HepG2 (cell line): ENCODE measurements at regions not wholly inside any gene's neighbourhood (a gene's known extent, or its start where the extent isn't known, plus 50 kb on each side); places are given as distances from the start of the nearest gene placed in this dataset.

Experiments
- ATAC-seq: fragments of 200-7000 bp; cut with Tn5 transposase; 3 replicates; pipeline ENCODE4 v1.9.1; 2020; ENCODE audit warnings: mild to moderate bottlenecking, moderate library complexity
- BruUV-seq: library from RNA; stranded (reverse); fragments of 400-500 nt; replicated peaks from 2 replicates; lab custom pipeline; 2021; lab: Mats Ljungman, UMichigan
- CTCF ChIA-PET: fragments of 300-600 bp; formaldehyde crosslinking; extraction: SDS; loops from one replicate; lab custom pipeline; 2021; ENCODE audit warnings: low total read pairs, inconsistent platforms, low intra/inter-chr PET ratio; lab: Yijun Ruan, JAX
- POLR2A ChIA-PET: fragments of 350-600 bp; sonication (Branson Sonifier 250); formaldehyde crosslinking; loops from one replicate; lab custom pipeline; 2020; ENCODE audit warnings: antibody characterized with exemption, inconsistent platforms; lab: Yijun Ruan, JAX
- DNase-seq: peaks from one replicate; pipeline ENCODE4 v3.0.0-alpha.2; 2015; ENCODE audit warnings: low spot score
- FAIRE-seq: peaks from 3 replicates; lab custom pipeline; 2011; peaks lifted over from hg19 to GRCh38; lab: Jason Lieb, UNC
- H2AFZ ChIP-seq: one replicate; pipeline ENCODE4 v1.6.1; 2011; ENCODE audit warnings: low read length, inconsistent platforms
- H3K27ac ChIP-seq: fragments of 300-600 bp; 3 replicates; pipeline ENCODE4 v1.8.0; 2011; ENCODE audit warnings: mixed run types, mild to moderate bottlenecking, mixed read lengths, low read length, inconsistent platforms; ENCODE audit not compliant: insufficient read depth; ENCODE audit errors: extremely low read length
- H3K27me3 ChIP-seq, 2 experiments: fragments of 200-600 bp in 1 of 2; 2 replicates in 1 of 2; 3 replicates in 1 of 2; pipeline versions ENCODE4 v1.6.0 to v1.8.0; 2011; ENCODE audit warnings: low read length in 2 of 2, mild to moderate bottlenecking in 2 of 2, moderate library complexity in 2 of 2, inconsistent platforms in 1 of 2; ENCODE audit not compliant: insufficient read depth in 2 of 2, control insufficient read depth in 1 of 2
- H3K36me3 ChIP-seq, 2 experiments: fragments of 200-600 bp in 1 of 2; replicated peaks in 1 of 2; 2 replicates in 1 of 2; 3 replicates in 1 of 2; pipeline versions ENCODE4 v1.5.1 to v1.8.0; 2011; ENCODE audit warnings: low read length in 2 of 2, inconsistent platforms in 1 of 2; ENCODE audit not compliant: insufficient read depth in 2 of 2, control insufficient read depth in 1 of 2
- H3K4me1 ChIP-seq: 2 replicates; pipeline ENCODE4 v1.5.1; 2012; ENCODE audit warnings: low read length, inconsistent platforms; ENCODE audit not compliant: insufficient read depth
- H3K4me2 ChIP-seq: 2 replicates; pipeline ENCODE4 v1.6.0; 2011; ENCODE audit warnings: low read depth, low read length, inconsistent platforms
- H3K4me3 ChIP-seq, 3 experiments: fragments of 200-600 bp in 1 of 3; sonication (generic), shearing (Covaris generic) in 1 of 3; replicated peaks in 1 of 3; 2 replicates each; pipeline ENCODE4 v1.5.1; 2011 to 2016; ENCODE audit warnings: low read length in 3 of 3, inconsistent platforms in 2 of 3, low read depth in 2 of 3, mild to moderate bottlenecking in 2 of 3, control low read depth in 1 of 3, mixed read lengths in 1 of 3; ENCODE audit not compliant: insufficient read depth in 1 of 3
- H3K79me2 ChIP-seq: one replicate; pipeline ENCODE4 v1.6.1; 2011; ENCODE audit warnings: low read length, inconsistent platforms; ENCODE audit not compliant: insufficient read depth
- H3K9ac ChIP-seq: 2 replicates; pipeline ENCODE4 v1.6.0; 2011; ENCODE audit warnings: mild to moderate bottlenecking, low read depth, low read length, inconsistent platforms; ENCODE audit not compliant: insufficient read depth
- H3K9me3 ChIP-seq: 2 replicates; pipeline ENCODE4 v1.5.1; 2012; ENCODE audit warnings: mild to moderate bottlenecking, low read length
- H4K20me1 ChIP-seq: 2 replicates; pipeline ENCODE4 v1.6.0; 2011; ENCODE audit warnings: inconsistent platforms, mild to moderate bottlenecking, low read length, moderate library complexity; ENCODE audit not compliant: insufficient read depth
- ATRX ChIP-seq: sonication (generic); formaldehyde crosslinking; IDR thresholded peaks from 2 replicates; pipeline ENCODE4 v1.4.0; 2020; ENCODE audit warnings: missing genetic modification reagents, borderline replicate concordance
- BHLHE40 ChIP-seq: IDR thresholded peaks from 2 replicates; pipeline ENCODE4 v1.6.1; 2011; ENCODE audit warnings: low read length, improper control_type of control experiment
- DR1 ChIP-seq: sonication (generic); formaldehyde crosslinking; IDR thresholded peaks from 2 replicates; pipeline ENCODE4 v1.8.0; 2021; ENCODE audit warnings: mild to moderate bottlenecking, missing genetic modification reagents, inconsistent platforms
- GFI1 ChIP-seq: sonication (generic); formaldehyde crosslinking; IDR thresholded peaks from 2 replicates; pipeline ENCODE4 v1.5.0; 2020; ENCODE audit warnings: missing genetic modification reagents, mild to moderate bottlenecking, borderline replicate concordance
- IRF2 ChIP-seq: IDR thresholded peaks from 2 replicates; pipeline ENCODE4 v1.6.1; 2018; ENCODE audit warnings: missing genetic modification reagents, missing compliant biosample characterization
- JDP2 ChIP-seq: sonication (generic); formaldehyde crosslinking; IDR thresholded peaks from 2 replicates; pipeline ENCODE4 v1.8.1; 2022; ENCODE audit warnings: missing genetic modification reagents, borderline replicate concordance
- RCOR2 ChIP-seq: IDR thresholded peaks from 2 replicates; pipeline ENCODE4 v1.6.1; 2016; ENCODE audit warnings: missing biosample characterization, missing genetic modification reagents
- SATB2 ChIP-seq: sonication (generic); formaldehyde crosslinking; IDR thresholded peaks from 2 replicates; pipeline ENCODE4 v1.5.0; 2020; ENCODE audit warnings: missing genetic modification reagents
- SNRNP70 ChIP-seq: fragments of 200-400 bp; formaldehyde crosslinking; IDR thresholded peaks from 2 replicates; pipeline ENCODE4 v1.6.1; 2017; ENCODE audit warnings: mild to moderate bottlenecking, low read depth, low read length, moderate library complexity
- ZBTB42 ChIP-seq: sonication (generic); formaldehyde crosslinking; IDR thresholded peaks from 2 replicates; pipeline ENCODE4 v1.5.0; 2020; ENCODE audit warnings: mild to moderate bottlenecking, missing genetic modification reagents
- ZNF280B ChIP-seq: sonication (generic); formaldehyde crosslinking; IDR thresholded peaks from 2 replicates; pipeline ENCODE4 v1.5.0; 2020; ENCODE audit warnings: missing genetic modification reagents, mild to moderate bottlenecking, borderline replicate concordance
- ZNF550 ChIP-seq: sonication (generic); formaldehyde crosslinking; IDR thresholded peaks from 2 replicates; pipeline ENCODE4 v1.4.0; 2020; ENCODE audit warnings: mild to moderate bottlenecking, missing genetic modification reagents, borderline replicate concordance
- ZNF816 ChIP-seq: sonication (generic); formaldehyde crosslinking; IDR thresholded peaks from 2 replicates; pipeline ENCODE4 v1.8.0; 2022; ENCODE audit warnings: missing genetic modification reagents, mild to moderate bottlenecking, borderline replicate concordance
- ZNF839 ChIP-seq: sonication (generic); formaldehyde crosslinking; IDR thresholded peaks from 2 replicates; pipeline ENCODE4 v1.4.0; 2020; ENCODE audit warnings: missing genetic modification reagents, mild to moderate bottlenecking, borderline replicate concordance
- WGBS: methylation state at CpG from one replicate; pipeline ENCODE4 v1.1.6; 2017; ENCODE audit warnings: low lambda C conversion rate; 5-methylcytosine and 5-hydroxymethylcytosine counted together
- in situ Hi-C: cut with HindIII; loops from 2 replicates; pipeline ENCODE4 v1.10.0; 2017; ENCODE audit warnings: low pct_unique_long_range_greater_than_20kb; ENCODE audit not compliant: extremely low pct_ligation_motif_present
- intact Hi-C: fragments of 100-400 bp; cut with micrococcal nuclease; formaldehyde crosslinking; loops from one replicate; pipeline ENCODE4 v1.10.0; 2022; ENCODE audit not compliant: unreplicated experiment
- TF ChIP-seq, protein P1 (sequence below): sonication (generic); formaldehyde crosslinking; IDR thresholded peaks from 2 replicates; pipeline ENCODE4 v1.4.0; 2020; ENCODE audit warnings: missing genetic modification reagents, borderline replicate concordance
- TF ChIP-seq, protein P2 (sequence below): sonication (generic); formaldehyde crosslinking; IDR thresholded peaks from 2 replicates; pipeline ENCODE4 v1.4.0; 2020; ENCODE audit warnings: missing genetic modification reagents, borderline replicate concordance

GRCh38 chr16:64540434-64540833, 581.4 kb downstream of the CDH11 start:
- Histone ChIP-seq H3K4me2 (no peak overlapping the region), H3K4me3 (no peak overlapping the region), H3K4me1 (no peaks in the 10 kb centered on the region), H3K79me2 (no peaks in the 10 kb centered on the region), H2AFZ (no peak overlapping the region), H3K27me3 (no peaks in the 10 kb centered on the region), H4K20me1 (no peaks in the 10 kb centered on the region), H3K9me3 (peaks cover 54% of the 10 kb centered on the region), H3K9ac (no peak overlapping the region), H3K27ac (no peak overlapping the region), H3K36me3 (no peaks in the 10 kb centered on the region)
- intact Hi-C loops, result no loop called here
- FAIRE-seq (no peak), ATAC-seq (no peak), DNase-seq (no peak)
- ChIA-PET CTCF (no interaction called here), POLR2A (no interaction called here)
- 0% methylated on average over 3 of the region's 3 CpGs for WGBS
- no TSS peak for BruUV-seq
- TF ChIP-seq ZNF816 (CRISPR knock-in tag), result no peak
- no peak for TF ChIP-seq ZBTB42 (CRISPR knock-in tag)
- no peak for TF ChIP-seq ZNF550 (CRISPR knock-in tag)
- no peak for TF ChIP-seq IRF2 (CRISPR knock-in tag)
- no peak for TF ChIP-seq SATB2 (CRISPR knock-in tag)
- no peak for TF ChIP-seq ZNF280B
- TF ChIP-seq JDP2, result no peak
- no peak for TF ChIP-seq DR1 (CRISPR knock-in tag)
- no peak for TF ChIP-seq ZNF839
- TF ChIP-seq, protein P1, sequence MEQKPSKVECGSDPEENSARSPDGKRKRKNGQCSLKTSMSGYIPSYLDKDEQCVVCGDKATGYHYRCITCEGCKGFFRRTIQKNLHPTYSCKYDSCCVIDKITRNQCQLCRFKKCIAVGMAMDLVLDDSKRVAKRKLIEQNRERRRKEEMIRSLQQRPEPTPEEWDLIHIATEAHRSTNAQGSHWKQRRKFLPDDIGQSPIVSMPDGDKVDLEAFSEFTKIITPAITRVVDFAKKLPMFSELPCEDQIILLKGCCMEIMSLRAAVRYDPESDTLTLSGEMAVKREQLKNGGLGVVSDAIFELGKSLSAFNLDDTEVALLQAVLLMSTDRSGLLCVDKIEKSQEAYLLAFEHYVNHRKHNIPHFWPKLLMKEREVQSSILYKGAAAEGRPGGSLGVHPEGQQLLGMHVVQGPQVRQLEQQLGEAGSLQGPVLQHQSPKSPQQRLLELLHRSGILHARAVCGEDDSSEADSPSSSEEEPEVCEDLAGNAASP, result no peak
- TF ChIP-seq BHLHE40, result no peak
- no peak for TF ChIP-seq RCOR2
- TF ChIP-seq GFI1 (CRISPR knock-in tag), result no peak
- no peak for TF ChIP-seq ATRX (CRISPR knock-in tag)
- no peak for TF ChIP-seq SNRNP70
- TF ChIP-seq, protein P2, sequence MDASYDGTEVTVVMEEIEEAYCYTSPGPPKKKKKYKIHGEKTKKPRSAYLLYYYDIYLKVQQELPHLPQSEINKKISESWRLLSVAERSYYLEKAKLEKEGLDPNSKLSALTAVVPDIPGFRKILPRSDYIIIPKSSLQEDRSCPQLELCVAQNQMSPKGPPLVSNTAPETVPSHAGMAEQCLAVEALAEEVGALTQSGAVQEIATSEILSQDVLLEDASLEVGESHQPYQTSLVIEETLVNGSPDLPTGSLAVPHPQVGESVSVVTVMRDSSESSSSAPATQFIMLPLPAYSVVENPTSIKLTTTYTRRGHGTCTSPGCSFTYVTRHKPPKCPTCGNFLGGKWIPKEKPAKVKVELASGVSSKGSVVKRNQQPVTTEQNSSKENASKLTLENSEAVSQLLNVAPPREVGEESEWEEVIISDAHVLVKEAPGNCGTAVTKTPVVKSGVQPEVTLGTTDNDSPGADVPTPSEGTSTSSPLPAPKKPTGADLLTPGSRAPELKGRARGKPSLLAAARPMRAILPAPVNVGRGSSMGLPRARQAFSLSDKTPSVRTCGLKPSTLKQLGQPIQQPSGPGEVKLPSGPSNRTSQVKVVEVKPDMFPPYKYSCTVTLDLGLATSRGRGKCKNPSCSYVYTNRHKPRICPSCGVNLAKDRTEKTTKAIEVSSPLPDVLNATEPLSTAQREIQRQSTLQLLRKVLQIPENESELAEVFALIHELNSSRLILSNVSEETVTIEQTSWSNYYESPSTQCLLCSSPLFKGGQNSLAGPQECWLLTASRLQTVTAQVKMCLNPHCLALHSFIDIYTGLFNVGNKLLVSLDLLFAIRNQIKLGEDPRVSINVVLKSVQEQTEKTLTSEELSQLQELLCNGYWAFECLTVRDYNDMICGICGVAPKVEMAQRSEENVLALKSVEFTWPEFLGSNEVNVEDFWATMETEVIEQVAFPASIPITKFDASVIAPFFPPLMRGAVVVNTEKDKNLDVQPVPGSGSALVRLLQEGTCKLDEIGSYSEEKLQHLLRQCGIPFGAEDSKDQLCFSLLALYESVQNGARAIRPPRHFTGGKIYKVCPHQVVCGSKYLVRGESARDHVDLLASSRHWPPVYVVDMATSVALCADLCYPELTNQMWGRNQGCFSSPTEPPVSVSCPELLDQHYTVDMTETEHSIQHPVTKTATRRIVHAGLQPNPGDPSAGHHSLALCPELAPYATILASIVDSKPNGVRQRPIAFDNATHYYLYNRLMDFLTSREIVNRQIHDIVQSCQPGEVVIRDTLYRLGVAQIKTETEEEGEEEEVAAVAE (CRISPR knock-in tag), result no peak
- in situ Hi-C loops, result no loop called here
